ENCODE measurements at regions not wholly inside any gene's neighbourhood (a gene's known extent, or its start where the extent isn't known, plus 50 kb on each side); places are given as distances from the start of the nearest gene placed in this dataset.

GRCh38 chr17:72024457-72024856 is 96.4 kb upstream of the SOX9 start:
- TF ChIP-seq EP300 (IDR thresholded peaks at IDR 0.05) (no peak), POLR2AphosphoS5 (IDR thresholded peaks at IDR 0.05) (no peak), POLR2A (IDR thresholded peaks at IDR 0.05) (no peak)
- intact Hi-C loops (cut with DNase I; ENCODE audit: low total_unique reads), result no loop called here
- Histone ChIP-seq H3K27me3 (peaks cover 0 to 9% (median 0%) of the 10 kb centered on the region in 3 donors), H3K4me3 (no peak overlapping the region), H3K9me3 (no peaks in the 10 kb centered on the region), H3K36me3 (no peaks in the 10 kb centered on the region), H3K4me1 (no peaks in the 10 kb centered on the region), H3K27ac (no peak overlapping the region)
- DNase-seq, result no peak

GRCh38 chr17:72025113-72025512 is 95.7 kb upstream of the SOX9 start:
- Histone ChIP-seq H3K27me3 (peaks cover 0 to 4% (median 0%) of the 10 kb centered on the region in 3 donors), H3K36me3 (no peaks in the 10 kb centered on the region), H3K27ac (no peak overlapping the region), H3K4me3 (no peak overlapping the region), H3K9me3 (no peaks in the 10 kb centered on the region), H3K4me1 (peaks cover 0 to 6% (median 5%) of the 10 kb centered on the region in 4 donors)
- intact Hi-C loops (cut with DNase I; ENCODE audit: low total_unique reads), result no loop called here
- TF ChIP-seq POLR2AphosphoS5 (IDR thresholded peaks at IDR 0.05) (no peak), CTCF (IDR thresholded peaks at IDR 0.05) (no peak), EP300 (IDR thresholded peaks at IDR 0.05) (no peak), POLR2A (IDR thresholded peaks at IDR 0.05) (no peak)
- no peak for DNase-seq
- 17 to 30% (median 23%) methylated on average over 5 of the region's 5 CpGs for WGBS, 5 donors

- peaks cover 0 to 13% (median 11%) of the 10 kb centered on the region in 4 donors for H3K4me1 ChIP-seq
- intact Hi-C loops (cut with DNase I; ENCODE audit: low total_unique reads), result no loop called here
- 2 to 9% (median 7%) methylated on average over 20 to 22 of the region's 22 CpGs for WGBS, 5 donors
Observed at GRCh38 chr17:72030067-72030899, 90.5 kb upstream of the SOX9 start.

GRCh38 chr17:72031219-72031884 is 89.5 kb upstream of the SOX9 start:
- DNase-seq, result peak in 1 of 2 donors; percentile 14
- H3K36me3 ChIP-seq, result no peaks in the 10 kb centered on the region
- TF ChIP-seq CTCF (IDR thresholded peaks at IDR 0.05) (no peak), EP300 (IDR thresholded peaks at IDR 0.05) (no peak), POLR2A (IDR thresholded peaks at IDR 0.05) (no peak), POLR2AphosphoS5 (IDR thresholded peaks at IDR 0.05) (no peak)
- peaks cover 0 to 13% (median 11%) of the 10 kb centered on the region in 4 donors for H3K4me1 ChIP-seq
- H3K9me3 ChIP-seq, result no peaks in the 10 kb centered on the region
- H3K27me3 ChIP-seq, result peaks cover 0 to 4% (median 0%) of the 10 kb centered on the region in 3 donors
- intact Hi-C loops (cut with DNase I; ENCODE audit: low total_unique reads), result no loop called here
- WGBS, 5 donors, result 78 to 89% (median 86%) methylated on average over 8 of the region's 8 CpGs
- no peak overlapping the region for H3K27ac ChIP-seq
- no peak overlapping the region for H3K4me3 ChIP-seq

More at GRCh38 chr17:72030067-72030899, 90.5 kb upstream of the SOX9 start:
- Histone ChIP-seq H3K36me3 (no peaks in the 10 kb centered on the region), H3K4me3 (peak overlapping the region; percentile 41 to 55 (median 46)), H3K27ac (no peak overlapping the region), H3K9me3 (no peaks in the 10 kb centered on the region), H3K27me3 (peaks cover 0 to 4% (median 0%) of the 10 kb centered on the region in 3 donors)
- TF ChIP-seq POLR2A (IDR thresholded peaks at IDR 0.05), result no peak
- TF ChIP-seq CTCF (IDR thresholded peaks at IDR 0.05), result peak in 5 of 7 experiments; percentile 7 to 30 (median 24)
- DNase-seq, result peak; percentile 26 to 80

Measured in stomach (tissue), 8 donors.